22Rv1 (cell line): ENCODE measurements at regions not wholly inside any gene's neighbourhood (a gene's known extent, or its start where the extent isn't known, plus 50 kb on each side); places are given as distances from the start of the nearest gene placed in this dataset.

Experiments used
- H3K27ac ChIP-seq: fragments of 450-650 bp; 2 replicates; pipeline ENCODE4 v1.5.1; 2017
- CTCF ChIP-seq: fragments of 450-650 bp; IDR thresholded peaks from 2 replicates; pipeline ENCODE4 v1.5.1; 2017; ENCODE audit warnings: mild to moderate bottlenecking
- ZFX ChIP-seq: fragments of 450-650 bp; IDR thresholded peaks from 2 replicates; pipeline ENCODE4 v1.6.1; 2017; ENCODE audit warnings: antibody characterized with exemption, borderline replicate concordance

GRCh38 chr2:120672526-120673204 lies 63.0 kb upstream of the GLI2 start:
- no peak for TF ChIP-seq ZFX
- no peak for TF ChIP-seq CTCF
- no peak overlapping the region for H3K27ac ChIP-seq

- TF ChIP-seq ZFX, result no peak
- TF ChIP-seq CTCF, result no peak
- no peak overlapping the region for H3K27ac ChIP-seq
These were observed 62.5 kb upstream of the GLI2 start for GRCh38 chr2:120673205-120673550.

- no peak overlapping the region for H3K27ac ChIP-seq
- TF ChIP-seq CTCF (no peak), ZFX (no peak)
These were observed 62.1 kb upstream of the GLI2 start for GRCh38 chr2:120673571-120674061.

- no peak for TF ChIP-seq ZFX
- TF ChIP-seq CTCF, result no peak
- H3K27ac ChIP-seq, result no peak overlapping the region
These were observed 61.2 kb upstream of the GLI2 start for GRCh38 chr2:120674246-120675170.

- no peak overlapping the region for H3K27ac ChIP-seq
- TF ChIP-seq CTCF (peak; percentile 55), ZFX (no peak)
These were observed 60.1 kb upstream of the GLI2 start for GRCh38 chr2:120675460-120676130.

- TF ChIP-seq CTCF, result no peak
- no peak for TF ChIP-seq ZFX
- H3K27ac ChIP-seq, result no peak overlapping the region
These were observed 58.4 kb upstream of the GLI2 start for GRCh38 chr2:120677221-120677620.

GRCh38 chr2:120677696-120678247 lies 57.9 kb upstream of the GLI2 start:
- TF ChIP-seq CTCF (no peak), ZFX (no peak)

More at GRCh38 chr2:120677696-120678247, 57.9 kb upstream of the GLI2 start:
- no peak overlapping the region for H3K27ac ChIP-seq
